Esophagus squamous epithelium (tissue), 5 donors: ENCODE measurements at regions not wholly inside any gene's neighbourhood (a gene's known extent, or its start where the extent isn't known, plus 50 kb on each side); places are given as distances from the start of the nearest gene placed in this dataset.

Experiments
- DNase-seq: peaks from one replicate; lab custom pipeline; 2025; lab: John Stamatoyannopoulos, UW
- H3K27ac ChIP-seq, 4 donors: fragments of 200-600 bp; sonication (generic); one replicate each; pipeline ENCODE4 v1.5.1; 2016 to 2019; ENCODE audit warnings: mild to moderate bottlenecking in 1 of 4
- H3K27me3 ChIP-seq, 4 donors: fragments of 200-600 bp; sonication (generic); 1 replicate in 3 of 4; 2 replicates in 1 of 4; pipeline versions ENCODE4 v1.5.1 to v1.6.0; 2017 to 2021; ENCODE audit warnings: antibody characterized with exemption in 1 of 4
- H3K36me3 ChIP-seq, 3 donors: fragments of 200-600 bp; sonication (generic); one replicate each; pipeline ENCODE4 v1.5.1; 2016 to 2019
- H3K4me1 ChIP-seq, 3 donors: fragments of 200-600 bp; sonication (generic); one replicate each; pipeline ENCODE4 v1.5.1; 2017 to 2019
- H3K4me3 ChIP-seq, 4 donors: fragments of 200-600 bp; sonication (generic); 1 replicate in 3 of 4; 2 replicates in 1 of 4; pipeline ENCODE4 v1.5.1; 2016 to 2019; ENCODE audit warnings: mild to moderate bottlenecking in 2 of 4, moderate library complexity in 1 of 4
- H3K9me3 ChIP-seq, 3 donors: fragments of 200-600 bp; sonication (generic); one replicate each; pipeline ENCODE4 v1.5.1; 2016 to 2019
- POLR2A ChIP-seq, 4 donors: fragments of 450-650 bp; IDR thresholded peaks; one replicate each; pipeline ENCODE4 v1.6.1; 2017; ENCODE audit warnings: antibody characterized with exemption in 4 of 4, mild to moderate bottlenecking in 4 of 4, moderate library complexity in 3 of 4
- WGBS, 2 donors: methylation state at CpG; one replicate each; pipeline ENCODE4 v1.1.5; 2018; 5-methylcytosine and 5-hydroxymethylcytosine counted together
- intact Hi-C: fragments of 100-400 bp; cut with DNase I; formaldehyde crosslinking; loops from one replicate; pipeline ENCODE4 v1.15.0; 2022
- TF ChIP-seq, protein P1 (sequence below), 6 experiments: fragments of 450-650 bp in 4 of 6; fragments of 200-600 bp in 2 of 6; sonication (generic) in 2 of 6; IDR thresholded peaks; one replicate each; pipeline ENCODE4 v1.5.1; 2016 to 2019; ENCODE audit warnings: antibody characterized with exemption in 6 of 6, mild to moderate bottlenecking in 4 of 6, moderate library complexity in 4 of 6
- donor health status: DM: yes; HTN: yes; CAD: no.

DNA sequence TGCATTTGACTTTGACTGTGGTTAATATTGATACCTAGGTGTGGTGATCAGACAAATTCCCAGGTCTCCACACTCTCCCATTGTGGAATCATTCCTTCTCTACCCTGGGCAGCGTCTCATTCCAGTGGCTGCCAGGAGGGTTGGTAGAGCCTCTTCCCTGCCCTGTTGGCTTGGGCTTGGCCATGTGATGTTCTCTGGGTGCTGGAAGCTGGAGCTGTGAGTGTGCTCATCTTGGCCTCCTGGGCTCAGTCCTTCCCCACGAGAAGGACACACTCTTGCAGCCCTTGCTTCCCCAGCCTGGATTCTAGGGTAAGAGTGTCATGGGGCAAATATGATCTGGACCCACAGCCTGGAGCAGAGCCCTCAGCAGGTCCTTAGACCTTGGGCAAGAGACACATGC lies 167.2 kb upstream of the IRX4 start:
- WGBS, 2 donors = 50 to 67% methylated on average over 2 of the region's 2 CpGs
- no peaks in the 10 kb centered on the region for H3K4me1 ChIP-seq
- no peak overlapping the region for H3K4me3 ChIP-seq
- TF ChIP-seq, protein P1, sequence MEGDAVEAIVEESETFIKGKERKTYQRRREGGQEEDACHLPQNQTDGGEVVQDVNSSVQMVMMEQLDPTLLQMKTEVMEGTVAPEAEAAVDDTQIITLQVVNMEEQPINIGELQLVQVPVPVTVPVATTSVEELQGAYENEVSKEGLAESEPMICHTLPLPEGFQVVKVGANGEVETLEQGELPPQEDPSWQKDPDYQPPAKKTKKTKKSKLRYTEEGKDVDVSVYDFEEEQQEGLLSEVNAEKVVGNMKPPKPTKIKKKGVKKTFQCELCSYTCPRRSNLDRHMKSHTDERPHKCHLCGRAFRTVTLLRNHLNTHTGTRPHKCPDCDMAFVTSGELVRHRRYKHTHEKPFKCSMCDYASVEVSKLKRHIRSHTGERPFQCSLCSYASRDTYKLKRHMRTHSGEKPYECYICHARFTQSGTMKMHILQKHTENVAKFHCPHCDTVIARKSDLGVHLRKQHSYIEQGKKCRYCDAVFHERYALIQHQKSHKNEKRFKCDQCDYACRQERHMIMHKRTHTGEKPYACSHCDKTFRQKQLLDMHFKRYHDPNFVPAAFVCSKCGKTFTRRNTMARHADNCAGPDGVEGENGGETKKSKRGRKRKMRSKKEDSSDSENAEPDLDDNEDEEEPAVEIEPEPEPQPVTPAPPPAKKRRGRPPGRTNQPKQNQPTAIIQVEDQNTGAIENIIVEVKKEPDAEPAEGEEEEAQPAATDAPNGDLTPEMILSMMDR (IDR thresholded peaks at IDR 0.05) = no peak
- TF ChIP-seq POLR2A (IDR thresholded peaks at IDR 0.05) = no peak
- H3K27me3 ChIP-seq = no peaks in the 10 kb centered on the region
- H3K27ac ChIP-seq = no peak overlapping the region
- intact Hi-C loops = no loop called here
- DNase-seq = no peak
- H3K36me3 ChIP-seq = no peaks in the 10 kb centered on the region
- H3K9me3 ChIP-seq = no peaks in the 10 kb centered on the region

DNA sequence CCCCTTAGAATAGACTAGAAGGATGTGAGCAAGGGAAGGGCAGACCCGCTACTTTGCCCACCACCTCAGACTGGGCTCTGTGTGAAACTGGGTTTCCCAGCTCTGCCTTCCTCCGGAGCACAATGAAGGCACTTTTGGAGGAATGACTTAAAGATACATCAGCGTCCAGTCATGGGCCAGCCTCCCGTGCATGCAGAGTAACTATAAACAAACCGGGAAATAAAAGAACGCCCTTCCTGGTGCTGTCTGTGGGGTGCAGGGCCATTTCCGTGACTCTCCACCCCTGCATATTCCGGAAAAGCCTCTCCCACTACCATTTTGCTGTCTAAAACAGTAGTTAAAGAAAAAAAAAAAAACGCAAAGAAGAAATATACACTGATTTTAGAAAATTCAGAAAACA lies 165.9 kb upstream of the IRX4 start:
- Histone ChIP-seq H3K4me3 (no peak overlapping the region), H3K27me3 (no peaks in the 10 kb centered on the region), H3K27ac (no peak overlapping the region), H3K4me1 (no peaks in the 10 kb centered on the region), H3K36me3 (no peaks in the 10 kb centered on the region), H3K9me3 (no peaks in the 10 kb centered on the region)
- DNase-seq = no peak
- 54 to 56% methylated on average over 6 to 9 of the region's 9 CpGs for WGBS, 2 donors
- TF ChIP-seq, protein P1 (IDR thresholded peaks at IDR 0.05) = no peak
- no peak for TF ChIP-seq POLR2A (IDR thresholded peaks at IDR 0.05)
- intact Hi-C loops = no loop called here

DNA sequence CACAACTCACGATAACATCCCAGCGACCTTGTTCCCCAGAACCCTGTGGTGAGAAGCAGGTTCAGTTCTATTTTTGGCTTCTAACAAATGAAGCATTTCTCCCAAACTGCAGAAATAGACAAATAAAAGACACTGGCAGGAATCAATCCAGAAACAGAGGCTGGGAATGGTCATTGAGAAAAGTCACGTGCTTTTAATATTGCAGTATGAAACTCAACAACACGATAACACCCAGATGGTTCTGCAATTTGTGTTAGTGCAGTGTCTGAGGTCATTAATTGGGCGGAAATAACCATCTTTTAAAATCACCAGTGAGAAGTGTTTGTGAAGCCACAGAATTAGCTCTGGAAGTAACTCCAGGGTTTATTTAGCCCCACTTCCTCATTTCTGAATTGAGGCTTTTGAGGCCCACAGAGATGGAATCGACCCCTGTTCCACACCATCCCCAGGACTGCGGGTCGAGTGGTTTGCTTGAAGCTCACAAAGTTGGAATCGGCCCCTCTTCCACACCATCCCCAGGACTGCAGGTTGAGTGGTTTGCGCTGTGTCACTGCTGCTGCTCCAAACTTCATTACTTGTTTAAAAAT lies 164.7 kb upstream of the IRX4 start:
- no peak overlapping the region for H3K4me3 ChIP-seq
- H3K27ac ChIP-seq = no peak overlapping the region
- no peaks in the 10 kb centered on the region for H3K9me3 ChIP-seq
- DNase-seq = no peak
- TF ChIP-seq, protein P1 (IDR thresholded peaks at IDR 0.05) = no peak
- TF ChIP-seq POLR2A (IDR thresholded peaks at IDR 0.05) = no peak
- no peaks in the 10 kb centered on the region for H3K36me3 ChIP-seq
- 62 to 75% methylated on average over 9 to 10 of the region's 10 CpGs for WGBS, 2 donors
- intact Hi-C loops = no loop called here
- no peaks in the 10 kb centered on the region for H3K4me1 ChIP-seq
- H3K27me3 ChIP-seq = no peaks in the 10 kb centered on the region

DNA sequence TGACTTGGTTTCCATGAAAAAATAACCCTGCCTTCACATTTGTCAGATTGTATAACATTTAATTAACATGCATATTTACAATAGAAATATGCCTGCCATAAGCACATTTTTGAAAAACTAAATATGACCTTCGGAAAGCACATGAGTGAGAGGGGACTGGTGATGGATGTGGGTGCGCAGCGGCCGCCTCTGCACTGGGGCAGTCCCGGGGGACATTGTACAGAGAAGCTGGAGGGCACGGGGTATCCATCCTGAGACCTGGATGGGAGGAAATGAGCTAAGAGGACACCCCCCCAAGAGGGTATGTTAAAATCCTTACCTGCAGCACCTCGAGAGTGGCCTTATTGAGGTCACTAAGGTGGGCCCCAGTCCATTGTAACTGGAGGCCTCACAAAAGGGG lies 161.3 kb upstream of the IRX4 start:
- H3K9me3 ChIP-seq = no peaks in the 10 kb centered on the region
- no peak for DNase-seq
- H3K27me3 ChIP-seq = no peaks in the 10 kb centered on the region
- H3K27ac ChIP-seq = no peak overlapping the region
- no peak for TF ChIP-seq POLR2A (IDR thresholded peaks at IDR 0.05)
- TF ChIP-seq, protein P1 (IDR thresholded peaks at IDR 0.05) = no peak
- no peak overlapping the region for H3K4me3 ChIP-seq
- 86 to 89% methylated on average over 7 of the region's 7 CpGs for WGBS, 2 donors
- no peaks in the 10 kb centered on the region for H3K36me3 ChIP-seq
- intact Hi-C loops = no loop called here
- peaks cover 0 to 11% (median 6%) of the 10 kb centered on the region in 3 donors for H3K4me1 ChIP-seq

DNA sequence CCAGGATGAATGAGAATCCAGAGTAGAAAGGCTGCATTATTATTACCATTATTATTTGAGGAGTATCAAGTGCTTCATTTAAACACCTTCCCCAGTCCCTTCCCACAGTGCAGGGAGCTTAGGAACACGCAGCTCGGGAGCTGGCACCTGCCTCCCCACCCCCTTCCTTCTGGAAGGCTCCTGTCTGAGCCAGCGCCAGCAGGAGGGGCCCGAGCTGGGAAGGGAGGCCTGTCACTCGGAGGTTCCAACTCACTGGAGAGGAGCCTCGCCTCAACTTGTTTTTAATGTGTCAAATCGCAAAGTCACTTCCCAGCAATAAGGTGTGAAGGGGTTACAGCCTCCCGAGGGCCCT lies 156.4 kb upstream of the IRX4 start:
- WGBS, 2 donors = 12 to 44% methylated on average over 7 to 8 of the region's 8 CpGs
- Histone ChIP-seq H3K4me1 (peaks cover 5 to 37% (median 14%) of the 10 kb centered on the region in 3 donors), H3K36me3 (no peaks in the 10 kb centered on the region), H3K4me3 (peak overlapping the region in 1 of 4 donors; percentile 67), H3K27me3 (peaks cover 0 to 9% (median 0%) of the 10 kb centered on the region in 4 donors), H3K9me3 (no peaks in the 10 kb centered on the region), H3K27ac (peak overlapping the region; percentile 67 to 83 (median 74))
- intact Hi-C loops = no loop called here
- TF ChIP-seq, protein P1 (IDR thresholded peaks at IDR 0.05) = no peak
- no peak for TF ChIP-seq POLR2A (IDR thresholded peaks at IDR 0.05)
- DNase-seq = no peak
